T-helper 2 cell (primary cell): ENCODE measurements at regions not wholly inside any gene's neighbourhood (a gene's known extent, or its start where the extent isn't known, plus 50 kb on each side); places are given as distances from the start of the nearest gene placed in this dataset.
A peak's percentile ranks its signal among the peaks of the same experiment; 100 is the strongest.

Experiments
- DNase-seq, 5 experiments: peaks; one replicate each; pipeline versions ENCODE4 v3.0.0 to v3.0.0-alpha.2; 2012 to 2022

DNA sequence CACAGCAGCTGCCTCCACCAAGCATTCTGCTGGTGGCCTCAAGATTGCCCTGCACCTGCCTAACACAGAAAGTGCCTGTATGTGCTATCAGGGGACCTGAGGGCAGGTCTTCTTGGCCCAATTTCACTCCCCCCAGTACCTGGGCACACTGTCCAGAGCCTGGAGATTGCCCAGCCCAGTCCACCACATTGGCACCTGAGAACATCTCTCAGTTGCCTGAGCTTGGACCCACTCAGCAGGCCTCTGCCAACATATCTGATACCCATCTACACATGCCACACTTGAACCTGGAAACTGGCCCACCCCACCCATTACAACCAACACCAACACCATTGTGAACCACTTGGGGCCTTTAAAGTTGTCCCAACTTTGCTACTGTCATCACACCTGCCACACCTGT, 1523.1 kb upstream of the CDH9 start:
- DNase-seq: no peak

DNA sequence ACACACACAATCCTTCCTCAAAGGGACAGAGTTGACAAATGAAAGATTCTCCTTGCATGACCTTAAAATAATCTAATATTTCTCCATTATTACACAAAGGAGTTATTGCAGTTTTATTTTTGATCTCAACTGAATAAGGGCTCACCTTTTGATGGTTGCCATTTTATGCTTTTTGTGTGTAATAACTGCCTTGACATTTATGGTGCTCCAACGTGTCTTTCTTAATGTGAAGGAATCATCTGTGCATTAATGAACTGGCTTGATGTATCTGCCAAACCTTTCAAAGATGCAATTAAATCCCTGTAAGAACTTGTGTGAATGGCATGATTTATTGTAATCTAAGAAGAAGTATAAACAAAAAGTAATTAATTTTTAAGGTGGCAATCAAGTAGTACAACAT, 1519.8 kb upstream of the CDH9 start:
- no peak for DNase-seq

DNA sequence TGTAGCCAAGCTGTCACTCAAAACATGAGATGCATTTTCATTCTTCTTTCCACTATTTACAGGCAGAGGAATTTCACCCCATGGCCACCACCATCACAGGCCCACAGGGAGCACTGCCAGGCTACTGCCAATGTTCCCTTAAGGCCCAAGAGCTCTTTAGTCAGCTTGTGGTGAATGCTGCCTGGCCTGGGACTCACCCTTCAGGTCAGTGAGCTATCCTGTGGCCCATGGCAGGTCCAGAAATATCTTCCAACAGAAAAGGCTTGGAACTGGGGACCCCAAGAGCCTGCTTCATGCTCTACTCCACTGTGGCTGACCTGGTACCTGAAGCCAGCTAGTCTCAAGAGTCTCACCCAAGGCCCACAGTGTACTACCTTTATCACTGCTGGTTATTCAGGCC, 1518.7 kb upstream of the CDH9 start:
- no peak for DNase-seq

DNA sequence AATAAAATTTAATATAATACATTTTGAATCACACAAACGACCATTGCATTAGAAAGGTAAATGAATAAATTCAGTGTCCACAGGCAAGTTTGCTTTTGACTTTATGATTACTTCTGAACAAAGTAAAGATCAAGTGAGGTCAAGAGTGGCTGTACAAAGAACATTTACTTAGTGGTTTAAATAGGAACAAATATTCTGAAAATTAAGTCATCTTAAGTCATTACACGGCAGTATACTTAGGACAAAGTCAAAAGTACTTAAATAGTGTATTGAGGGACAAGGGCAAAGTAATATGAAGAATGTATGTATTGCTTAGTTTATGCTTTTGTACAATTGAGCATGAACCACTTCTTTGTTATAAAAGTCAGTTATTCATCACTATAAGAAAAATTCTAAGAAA, 1511.2 kb upstream of the CDH9 start:
- no peak for DNase-seq

DNA sequence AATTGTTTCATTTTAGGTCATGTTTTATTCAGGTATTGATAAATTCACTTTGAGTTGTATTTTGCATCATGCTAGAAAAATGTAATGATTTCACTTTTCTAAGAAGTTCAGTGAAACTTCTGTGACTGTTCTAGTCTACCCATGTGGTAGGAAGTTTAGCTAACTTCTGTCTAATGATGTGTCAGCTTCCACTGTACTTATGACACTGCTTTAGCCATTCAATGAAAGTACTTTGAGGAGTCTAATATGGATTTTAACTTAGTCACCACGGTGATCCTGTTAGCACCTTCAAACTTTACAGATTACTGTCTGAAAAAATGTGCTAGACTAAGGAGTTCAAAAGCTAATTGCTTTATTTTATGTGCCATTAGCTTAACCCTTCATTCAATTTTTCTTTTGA, 1510.5 kb upstream of the CDH9 start:
- DNase-seq: no peak

DNA sequence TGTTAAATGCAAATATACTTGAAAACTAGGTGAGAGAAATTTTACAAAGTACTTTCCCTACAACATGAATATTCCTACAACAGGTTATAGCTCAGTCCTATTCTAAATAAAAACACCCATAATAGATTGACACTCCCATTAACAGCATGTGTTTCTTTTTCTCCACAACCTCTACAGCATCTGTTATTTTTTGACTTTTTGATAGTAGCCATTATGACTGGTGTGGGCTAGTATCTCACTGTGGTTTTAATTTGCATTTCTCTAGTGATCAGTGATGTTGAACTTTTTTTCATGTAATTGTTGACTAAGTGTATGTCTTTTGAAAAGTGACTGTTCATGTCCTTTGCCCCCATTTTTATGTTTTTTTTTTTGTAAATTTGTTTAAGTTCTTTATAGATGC, 1506.1 kb upstream of the CDH9 start:
- no peak for DNase-seq

DNA sequence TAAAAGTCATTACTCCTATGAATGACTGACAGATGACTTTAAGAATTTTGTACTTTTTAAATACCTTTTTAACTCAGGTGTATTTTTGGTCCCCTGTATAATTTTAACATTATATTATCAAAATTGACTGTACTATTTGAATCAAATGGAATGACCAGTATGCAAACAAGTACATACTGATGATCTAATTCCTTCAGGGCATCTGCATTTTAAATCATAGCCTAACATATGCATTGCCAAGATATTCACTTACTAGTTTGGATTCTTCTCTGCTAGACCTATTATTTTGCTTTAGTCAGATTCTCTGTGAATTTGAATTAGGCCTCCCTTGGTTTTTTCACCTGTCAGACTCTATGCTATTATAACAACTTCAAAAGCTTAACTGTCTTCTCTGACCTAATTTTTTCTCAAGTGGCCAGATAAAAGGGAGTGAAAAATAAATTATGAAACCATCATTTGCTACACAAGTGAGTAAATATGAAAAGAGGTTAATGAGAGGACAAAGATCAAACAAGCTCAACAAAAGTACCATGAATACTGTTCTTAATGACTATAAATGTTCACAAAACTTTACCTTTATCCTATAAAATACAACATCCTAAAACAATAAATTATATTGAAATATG, 1505.2 kb upstream of the CDH9 start:
- DNase-seq: no peak

DNA sequence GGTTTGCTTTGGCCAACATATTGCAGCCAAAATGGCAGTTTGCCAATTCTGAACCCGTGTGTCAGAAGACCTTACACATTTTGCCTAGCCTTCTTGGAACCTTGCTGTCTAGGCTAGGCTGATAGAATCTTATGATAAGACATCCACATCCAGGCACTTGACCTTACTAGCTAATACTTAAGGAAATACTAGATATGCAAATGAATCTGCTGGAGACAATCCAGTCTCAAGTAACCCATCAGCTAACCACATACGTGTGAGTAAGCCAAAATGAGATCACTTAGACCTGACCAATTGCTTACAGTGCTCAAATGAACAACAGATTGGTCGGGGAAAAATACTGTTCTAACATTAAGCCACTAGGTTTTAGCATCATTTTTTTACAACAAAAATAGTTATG, 1504.6 kb upstream of the CDH9 start:
- DNase-seq: no peak

DNA sequence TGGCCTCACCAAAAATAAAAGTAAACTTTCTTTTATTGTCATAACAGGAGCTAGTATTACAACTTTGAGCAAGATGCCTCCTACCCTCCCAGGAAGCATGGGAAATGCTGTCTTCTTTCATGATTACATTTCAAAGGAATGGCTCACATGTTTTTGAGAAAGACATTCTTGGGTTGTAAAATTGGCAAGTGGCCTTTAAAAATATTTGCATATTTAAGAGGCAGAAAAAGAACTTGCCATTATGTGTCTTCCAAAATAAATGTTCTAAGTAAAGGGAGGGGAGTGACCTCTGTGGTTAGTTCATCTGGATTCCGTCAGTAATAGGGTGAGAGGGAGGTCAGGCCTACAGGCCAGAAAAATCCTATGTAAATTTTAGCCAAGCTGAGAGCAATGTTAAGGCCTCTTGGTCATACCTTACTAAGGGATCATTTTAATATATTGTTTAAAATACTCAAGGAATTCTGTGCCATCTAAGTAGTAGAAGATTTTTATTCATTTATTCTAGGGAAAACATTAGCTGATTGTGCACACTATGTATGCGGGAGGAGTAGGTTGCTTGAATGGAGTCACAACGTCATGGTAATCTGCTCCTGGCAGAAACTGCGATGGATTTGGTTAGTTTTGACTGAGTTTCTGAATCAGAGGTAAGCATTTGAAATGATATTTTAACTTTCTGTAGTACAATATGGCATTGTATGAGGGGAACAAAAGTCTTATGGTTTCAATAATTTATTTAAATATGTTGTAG, 1485.7 kb upstream of the CDH9 start:
- DNase-seq: no peak

DNA sequence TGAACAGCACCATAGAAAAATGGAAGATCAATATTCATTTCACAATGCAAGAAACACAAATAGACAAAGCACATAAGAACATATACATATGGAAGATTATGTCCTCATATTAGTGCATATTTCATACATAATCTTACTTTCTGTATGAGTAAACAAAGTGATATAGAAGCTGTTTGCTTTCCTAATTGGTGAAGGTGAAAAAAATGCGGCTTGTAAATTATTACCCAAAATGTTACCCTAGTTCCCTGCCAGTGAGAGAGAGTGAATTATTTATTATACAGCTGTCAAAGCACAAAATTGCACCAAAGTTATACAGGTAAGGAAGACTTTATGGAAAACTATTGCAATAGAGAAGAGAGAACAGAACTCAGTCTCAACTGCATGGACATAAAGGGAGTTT, 1485.0 kb upstream of the CDH9 start:
- no peak for DNase-seq

DNA sequence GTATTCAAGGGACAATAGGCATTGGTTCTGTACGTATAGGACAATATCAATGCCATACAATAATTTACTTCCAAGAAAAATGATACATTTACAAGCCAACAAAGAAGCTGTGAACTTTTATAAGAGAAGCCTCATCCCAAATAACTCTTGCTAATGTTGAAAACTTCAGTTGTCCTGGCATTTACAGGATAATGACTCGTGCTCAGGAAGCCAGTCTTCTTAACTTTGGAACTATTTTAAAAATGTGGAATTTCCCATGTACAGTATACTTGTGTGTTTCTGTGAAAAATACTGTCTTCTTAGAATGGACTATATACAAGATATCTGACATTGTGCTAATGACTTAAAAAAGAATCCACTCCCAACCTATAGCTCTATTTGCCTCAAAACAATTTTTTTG, 1479.3 kb upstream of the CDH9 start:
- no peak for DNase-seq

DNA sequence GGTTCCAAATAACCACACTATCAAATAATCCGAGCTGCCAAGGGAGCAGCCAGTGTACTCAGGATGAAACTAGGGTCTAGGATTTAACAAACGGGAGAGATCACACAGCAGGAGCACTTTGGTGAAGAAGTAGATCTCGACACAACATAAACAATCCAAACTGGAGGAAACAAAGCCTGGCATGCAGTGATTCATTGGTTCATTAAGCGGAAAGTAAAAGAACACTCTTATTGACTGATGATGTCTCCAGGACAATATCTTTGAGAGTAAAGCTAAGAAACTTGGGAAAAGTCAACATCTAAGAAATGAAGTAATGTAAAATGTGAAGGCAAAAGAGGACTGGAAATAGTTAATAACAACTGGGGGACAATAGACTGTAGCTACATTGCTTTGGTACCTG, 1478.3 kb upstream of the CDH9 start:
- no peak for DNase-seq

DNA sequence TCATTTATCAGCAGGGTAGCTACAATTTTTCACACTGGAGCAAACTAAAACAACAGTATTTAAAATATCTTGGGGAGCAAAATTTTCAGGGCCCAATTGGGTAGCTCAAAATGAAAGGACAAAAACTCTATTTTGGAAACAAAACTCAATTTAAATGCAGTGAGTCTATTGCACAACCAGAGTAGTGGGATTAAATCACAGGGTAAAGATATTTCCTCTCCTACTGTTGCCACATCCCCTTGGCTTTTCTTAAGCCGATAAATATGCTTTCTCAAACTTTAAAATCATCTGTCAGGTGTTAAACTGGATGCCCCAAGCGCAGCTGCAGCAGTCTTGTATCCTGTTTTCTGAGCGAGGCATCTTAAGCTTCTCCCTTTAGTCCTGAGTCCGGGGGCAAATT, 1474.3 kb upstream of the CDH9 start:
- DNase-seq: no peak

DNA sequence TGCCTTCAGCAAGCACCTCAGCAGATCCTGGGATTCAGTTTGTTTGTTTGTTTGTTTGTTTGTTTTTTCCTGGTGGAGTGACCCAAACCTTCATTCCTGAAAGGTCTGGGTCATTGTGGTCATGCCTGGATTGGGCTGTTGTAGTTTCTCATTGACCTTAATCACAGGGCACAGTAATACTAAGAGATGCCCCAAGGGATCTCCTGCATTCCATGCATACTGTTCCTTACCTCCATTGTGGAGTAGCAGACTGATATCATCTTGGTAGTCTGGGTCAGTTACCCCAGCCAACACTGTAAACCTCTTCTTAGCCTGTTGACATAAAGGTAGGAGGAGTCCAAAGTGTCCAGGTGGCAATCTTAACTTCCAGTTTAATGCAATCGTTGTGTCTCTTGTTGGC, 1466.7 kb upstream of the CDH9 start:
- DNase-seq: no peak

DNA sequence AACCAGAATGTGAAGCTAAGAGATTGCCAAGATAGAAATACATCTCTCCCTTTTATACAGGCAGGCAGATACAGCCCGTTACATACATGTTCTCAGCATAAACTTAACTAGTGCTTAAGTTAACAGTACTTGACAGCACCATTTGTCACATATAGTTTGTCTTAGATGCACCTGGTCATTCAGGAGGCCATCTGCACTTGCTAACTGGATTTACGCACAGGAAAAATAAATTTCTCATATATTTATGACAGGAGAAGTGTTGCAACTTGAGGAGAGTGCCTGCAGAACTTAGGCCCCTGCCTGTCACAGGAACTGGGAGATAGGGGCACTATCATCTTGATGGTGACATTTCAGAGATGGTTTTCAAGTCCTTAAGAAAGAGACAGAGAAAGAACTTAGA, 1462.1 kb upstream of the CDH9 start:
- no peak for DNase-seq

DNA sequence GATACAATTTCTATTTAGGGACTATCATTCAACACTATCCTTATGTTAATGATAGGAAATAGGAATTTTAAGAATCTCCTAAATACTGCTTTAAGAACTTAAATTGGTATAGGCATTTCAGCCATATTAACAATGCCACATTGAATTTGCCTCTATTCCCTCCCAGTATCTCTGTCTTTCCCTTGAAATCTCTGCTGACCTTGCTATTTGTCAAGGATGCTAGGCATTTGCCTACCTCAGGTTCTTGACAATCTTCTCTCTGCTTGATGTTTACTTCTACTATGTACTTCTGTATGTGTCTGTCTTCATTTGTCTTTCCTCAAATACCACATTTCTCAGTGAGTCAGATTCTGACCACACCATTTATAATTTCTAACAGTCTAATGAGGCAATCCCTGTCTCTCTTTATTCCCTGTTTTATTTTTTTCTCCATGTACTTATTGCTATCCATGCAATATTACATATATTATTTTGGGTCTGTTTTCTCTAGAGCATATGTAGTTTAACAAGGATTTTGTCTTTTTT, 1461.4 kb upstream of the CDH9 start:
- DNase-seq: no peak

DNA sequence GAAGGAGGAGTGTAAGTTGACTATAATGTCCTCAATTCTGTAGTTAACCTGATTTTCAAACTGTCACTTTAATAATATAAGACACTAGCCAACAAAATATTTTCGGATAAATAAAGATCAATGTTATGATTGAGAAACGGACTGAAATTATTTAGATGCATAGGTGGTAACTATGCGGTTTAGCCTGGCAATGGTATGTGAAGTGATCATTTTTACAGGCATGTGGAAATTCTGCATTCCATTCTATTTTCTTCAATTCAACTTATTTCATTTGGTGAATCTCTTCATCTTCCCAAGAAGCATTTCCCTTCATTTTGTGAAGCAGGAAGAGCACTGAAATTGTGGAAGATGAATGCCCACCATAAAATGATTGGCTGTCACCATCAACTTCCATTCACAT, 1457.5 kb upstream of the CDH9 start:
- DNase-seq: no peak

DNA sequence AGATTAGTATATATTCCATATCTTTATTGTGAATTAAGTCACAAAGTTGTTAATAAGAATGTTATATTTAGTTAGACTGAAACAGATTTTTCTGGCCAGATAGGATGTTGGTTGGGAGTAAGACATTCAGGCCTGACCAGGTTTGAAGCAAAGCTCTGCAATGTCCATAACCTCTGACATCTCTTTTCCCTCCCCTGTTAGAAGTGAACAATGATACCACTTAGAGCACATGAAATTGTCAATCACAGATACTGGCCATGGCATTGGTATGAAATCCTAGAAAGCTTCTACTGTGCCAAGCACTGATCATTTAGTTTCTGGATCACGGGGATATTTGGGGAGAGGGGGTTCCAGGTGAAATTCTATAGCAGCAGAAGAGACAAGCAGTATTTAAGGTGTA, 1455.1 kb upstream of the CDH9 start:
- DNase-seq: no peak

DNA sequence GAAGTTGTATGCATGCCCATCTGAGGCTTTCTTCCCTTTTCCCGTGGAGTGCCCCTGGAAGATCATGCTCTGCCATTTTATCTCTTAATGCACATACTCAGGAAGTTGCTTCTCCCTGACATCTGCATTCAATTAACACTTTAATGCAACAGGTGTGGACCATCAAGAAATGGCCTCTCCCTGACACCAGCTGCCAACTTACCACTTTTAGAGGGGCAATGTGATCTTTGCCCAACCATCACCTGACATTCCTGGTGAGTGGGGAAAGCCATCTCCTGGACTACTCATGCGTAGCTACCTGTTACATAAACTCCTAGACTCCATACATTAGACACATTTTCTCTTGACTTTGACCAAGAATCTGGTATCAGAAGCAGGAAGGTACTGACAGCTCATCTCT, 1450.4 kb upstream of the CDH9 start:
- no peak for DNase-seq

DNA sequence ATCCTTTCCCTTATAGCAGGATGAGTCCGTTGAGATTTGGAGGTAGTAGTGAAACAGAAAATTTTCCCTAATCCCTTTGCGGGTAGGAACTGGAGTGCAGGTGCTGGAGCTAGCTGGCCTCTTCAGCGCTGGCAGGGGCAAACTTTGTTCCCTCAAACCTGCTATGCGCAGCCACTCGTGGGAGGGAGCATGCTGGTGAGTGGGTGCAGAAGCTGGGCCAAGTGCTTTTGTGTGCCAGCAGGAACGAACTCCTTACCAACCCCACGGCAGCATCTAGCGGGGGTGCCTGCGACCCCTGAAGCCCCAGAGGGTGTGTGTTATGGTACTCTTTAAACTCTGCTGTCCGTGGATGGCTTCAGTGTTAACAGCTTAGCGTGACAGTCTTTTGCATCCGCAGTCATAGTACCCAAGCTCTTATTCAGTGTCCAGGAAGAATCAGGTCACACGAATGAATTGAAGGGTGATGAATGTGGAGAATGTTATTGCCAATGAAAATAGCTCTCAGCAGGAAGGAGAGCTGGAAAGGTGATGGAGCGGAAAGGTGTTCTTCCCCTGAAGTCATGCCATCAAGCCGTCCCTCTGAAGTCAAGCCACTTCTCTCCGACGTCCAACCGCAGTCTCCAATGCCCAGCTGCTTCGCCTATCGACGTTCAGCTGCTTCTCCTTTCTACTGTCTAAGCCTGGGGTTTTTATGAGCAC, 1445.1 kb upstream of the CDH9 start:
- no peak for DNase-seq

DNA sequence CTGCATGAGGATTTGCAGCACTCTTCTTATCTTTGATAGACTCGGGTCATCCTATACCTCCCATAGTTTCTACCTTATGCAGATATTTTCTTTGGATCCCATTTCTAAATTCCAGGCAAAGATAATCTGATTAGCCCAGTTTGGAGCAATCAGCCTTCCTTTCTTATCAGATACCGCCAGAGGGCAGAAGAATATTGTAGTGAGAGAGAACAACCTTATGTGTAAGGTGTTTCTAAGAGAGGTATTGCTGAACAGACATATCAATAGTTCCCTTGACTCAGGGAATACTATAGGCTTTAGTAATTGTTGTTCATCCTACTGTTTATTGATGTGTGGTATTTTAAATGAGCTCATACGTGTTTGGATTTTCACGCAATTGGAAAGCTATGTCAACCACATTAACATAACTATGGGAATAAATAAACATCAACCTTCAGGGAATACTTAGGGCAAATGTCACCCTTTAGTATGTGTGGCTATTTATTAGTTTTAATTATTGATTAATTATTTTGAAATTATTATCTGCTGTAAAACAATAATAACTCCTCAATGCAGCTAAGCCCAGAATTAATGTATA, 1435.2 kb upstream of the CDH9 start:
- DNase-seq: no peak

DNA sequence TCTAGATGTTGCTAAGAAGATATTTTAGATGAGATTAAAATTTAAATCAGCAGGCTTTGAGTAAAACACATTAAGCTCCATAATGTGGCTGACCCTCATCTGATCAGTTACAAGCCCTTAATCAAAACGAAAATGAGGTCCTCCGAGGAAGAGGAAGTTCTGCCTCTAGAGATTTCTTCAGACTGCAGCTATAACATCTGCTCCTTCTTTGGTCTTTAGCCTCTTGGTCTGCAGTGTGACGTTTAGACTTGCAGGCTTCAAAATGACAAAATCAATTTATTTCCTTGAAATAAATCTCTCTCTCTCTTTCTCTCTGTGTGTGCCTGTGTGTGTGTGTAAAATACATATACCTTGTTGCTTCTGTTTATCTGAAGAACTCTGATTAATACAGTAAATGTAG, 1429.8 kb upstream of the CDH9 start:
- peak in 1 of 5 experiments; percentile 0 for DNase-seq

DNA sequence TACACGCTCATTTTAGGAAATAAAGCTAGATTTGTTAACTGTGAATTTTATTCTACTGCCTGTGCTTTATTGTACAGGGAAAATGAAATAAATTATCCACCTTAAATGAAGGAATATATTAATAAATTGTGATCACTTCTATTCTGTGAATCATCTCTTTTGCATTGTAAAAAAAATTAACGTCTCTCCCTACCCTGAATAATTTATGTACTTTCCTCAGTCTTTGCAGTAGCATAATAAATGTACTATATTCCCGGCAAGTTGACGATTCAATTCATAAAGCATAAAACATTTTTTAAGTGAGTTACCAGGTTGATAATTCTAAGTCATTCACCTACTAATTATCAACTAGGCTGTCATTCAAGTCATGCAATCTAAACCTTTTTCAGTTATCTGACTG, 1425.3 kb upstream of the CDH9 start:
- DNase-seq: no peak

DNA sequence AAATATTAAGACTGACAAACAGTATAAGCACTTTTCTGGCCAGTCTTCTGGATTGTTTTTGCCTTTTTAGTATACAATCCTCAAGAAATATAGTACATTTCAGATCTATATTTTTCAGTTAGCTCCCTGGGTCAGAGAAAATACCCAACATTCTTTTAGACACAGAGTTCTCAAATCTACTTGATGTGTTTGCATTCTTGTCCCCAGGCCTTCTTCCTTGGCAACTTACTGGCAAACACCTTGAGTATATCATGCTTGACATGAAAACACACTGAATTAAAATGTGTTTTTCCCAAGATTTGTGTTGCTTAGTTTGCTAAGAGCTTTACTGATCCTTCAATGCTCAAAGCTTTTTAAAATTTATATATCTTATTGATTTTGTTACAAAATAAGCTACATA, 1413.1 kb upstream of the CDH9 start:
- DNase-seq: no peak
